HEK293 (cell line): ENCODE measurements at regions not wholly inside any gene's neighbourhood (a gene's known extent, or its start where the extent isn't known, plus 50 kb on each side); places are given as distances from the start of the nearest gene placed in this dataset.

Experiments used
- CTCF ChIA-PET: fragments of 350-600 bp; formaldehyde crosslinking; extraction: SDS; loops from one replicate; lab custom pipeline; 2021; ENCODE audit warnings: antibody characterized with exemption; lab: Yijun Ruan, JAX
- POLR2A ChIA-PET: fragments of 300-600 bp; formaldehyde crosslinking; extraction: SDS; loops from one replicate; lab custom pipeline; 2020; ENCODE audit warnings: antibody characterized with exemption, inconsistent platforms; lab: Yijun Ruan, JAX
- H3K27ac ChIP-seq: fragments of 200-500 bp; sonication (Bioruptor generic); 2 replicates; pipeline ENCODE4 v1.5.1; 2014; ENCODE audit warnings: low read depth, low read length, control low read depth, inconsistent platforms; ENCODE audit errors: extremely low read depth
- H3K36me3 ChIP-seq, 2 experiments: fragments of 200-500 bp in 1 of 2; sonication (Bioruptor generic) in 1 of 2; 1 replicate in 1 of 2; 2 replicates in 1 of 2; pipeline ENCODE4 v1.5.1; 2014 to 2017; ENCODE audit warnings: inconsistent platforms in 2 of 2, low read length in 2 of 2; ENCODE audit not compliant: control insufficient read depth in 2 of 2, insufficient read depth in 1 of 2
- H3K4me1 ChIP-seq: fragments of 200-500 bp; sonication (Bioruptor generic); 2 replicates; pipeline ENCODE4 v1.5.1; 2014; ENCODE audit warnings: mild to moderate bottlenecking, low read length, inconsistent platforms; ENCODE audit not compliant: control insufficient read depth, insufficient read depth
- H3K4me3 ChIP-seq: 2 replicates; pipeline ENCODE4 v1.5.1; 2011; ENCODE audit warnings: low read depth, mild to moderate bottlenecking, control low read depth, low read length, moderate library complexity
- H3K9me3 ChIP-seq: fragments of 200-500 bp; sonication (Bioruptor generic); 2 replicates; pipeline ENCODE4 v1.5.1; 2014; ENCODE audit warnings: low read depth, low read length, inconsistent platforms; ENCODE audit not compliant: control insufficient read depth, insufficient read depth
- KLF10 ChIP-seq: fragments of 450-650 bp; IDR thresholded peaks from 2 replicates; pipeline ENCODE4 v1.5.1; 2018; ENCODE audit warnings: missing biosample characterization, mild to moderate bottlenecking, missing genetic modification characterization
- OSR2 ChIP-seq: fragments of 450-650 bp; formaldehyde crosslinking; IDR thresholded peaks from 2 replicates; pipeline ENCODE4 v1.5.1; 2016; ENCODE audit warnings: missing biosample characterization, missing genetic modification characterization
- SP7 ChIP-seq: fragments of 450-650 bp; formaldehyde crosslinking; IDR thresholded peaks from 2 replicates; pipeline ENCODE4 v1.5.1; 2016; ENCODE audit warnings: missing biosample characterization, missing genetic modification characterization
- WT1 ChIP-seq: fragments of 450-650 bp; formaldehyde crosslinking; IDR thresholded peaks from 2 replicates; pipeline ENCODE4 v1.5.1; 2016; ENCODE audit warnings: missing biosample characterization, missing genetic modification characterization
- YY2 ChIP-seq: fragments of 450-650 bp; formaldehyde crosslinking; IDR thresholded peaks from 2 replicates; pipeline ENCODE4 v1.5.1; 2016; ENCODE audit warnings: missing biosample characterization, missing genetic modification characterization
- ZBTB21 ChIP-seq: fragments of 450-650 bp; formaldehyde crosslinking; IDR thresholded peaks from 2 replicates; pipeline ENCODE4 v1.5.1; 2017; ENCODE audit warnings: missing biosample characterization, missing genetic modification characterization
- ZBTB8A ChIP-seq: fragments of 450-650 bp; formaldehyde crosslinking; IDR thresholded peaks from 2 replicates; pipeline ENCODE4 v1.5.1; 2016; ENCODE audit warnings: missing biosample characterization, missing genetic modification characterization
- ZIC2 ChIP-seq: fragments of 450-650 bp; formaldehyde crosslinking; IDR thresholded peaks from 2 replicates; pipeline ENCODE4 v1.5.1; 2016; ENCODE audit warnings: missing biosample characterization, missing genetic modification characterization
- ZNF16 ChIP-seq: fragments of 450-650 bp; formaldehyde crosslinking; IDR thresholded peaks from 2 replicates; pipeline ENCODE4 v1.5.1; 2016; ENCODE audit warnings: low read depth, missing biosample characterization, missing genetic modification characterization
- ZNF248 ChIP-seq: fragments of 450-650 bp; formaldehyde crosslinking; IDR thresholded peaks from 2 replicates; pipeline ENCODE4 v1.5.1; 2017; ENCODE audit warnings: missing biosample characterization, missing genetic modification characterization
- ZNF548 ChIP-seq: fragments of 450-650 bp; formaldehyde crosslinking; IDR thresholded peaks from 2 replicates; pipeline ENCODE4 v1.5.1; 2016; ENCODE audit warnings: missing biosample characterization, missing genetic modification characterization
- ZNF560 ChIP-seq: fragments of 450-650 bp; formaldehyde crosslinking; IDR thresholded peaks from 2 replicates; pipeline ENCODE4 v1.5.1; 2017; ENCODE audit warnings: missing biosample characterization, missing genetic modification characterization, borderline replicate concordance
- ZNF561 ChIP-seq: fragments of 450-650 bp; IDR thresholded peaks from 2 replicates; pipeline ENCODE4 v1.5.1; 2018; ENCODE audit warnings: missing biosample characterization, missing genetic modification characterization, borderline replicate concordance
- ZNF623 ChIP-seq: fragments of 450-650 bp; formaldehyde crosslinking; IDR thresholded peaks from 2 replicates; pipeline ENCODE4 v1.5.1; 2016; ENCODE audit warnings: missing biosample characterization, missing genetic modification characterization
- ZNF747 ChIP-seq: fragments of 450-650 bp; formaldehyde crosslinking; IDR thresholded peaks from 2 replicates; pipeline ENCODE4 v1.5.1; 2016; ENCODE audit warnings: missing biosample characterization, missing genetic modification characterization
- ZNF843 ChIP-seq: fragments of 450-650 bp; formaldehyde crosslinking; IDR thresholded peaks from 2 replicates; pipeline ENCODE4 v1.5.1; 2016; ENCODE audit warnings: missing biosample characterization, missing genetic modification characterization
- ZSCAN30 ChIP-seq: fragments of 450-650 bp; IDR thresholded peaks from 2 replicates; pipeline ENCODE4 v1.5.1; 2018; ENCODE audit warnings: missing biosample characterization, mild to moderate bottlenecking, missing genetic modification characterization, moderate library complexity
- TF ChIP-seq, protein P1 (sequence below): fragments of 450-650 bp; formaldehyde crosslinking; IDR thresholded peaks from 2 replicates; pipeline ENCODE4 v1.5.1; 2016; ENCODE audit warnings: missing biosample characterization, missing genetic modification characterization
- TF ChIP-seq, protein P2 (sequence below): fragments of 450-650 bp; formaldehyde crosslinking; IDR thresholded peaks from 2 replicates; pipeline ENCODE4 v1.5.1; 2016; ENCODE audit warnings: missing biosample characterization, missing genetic modification characterization
- TF ChIP-seq, protein P3 (sequence below): fragments of 450-650 bp; formaldehyde crosslinking; IDR thresholded peaks from 2 replicates; pipeline ENCODE4 v1.5.1; 2016; ENCODE audit warnings: missing biosample characterization, missing genetic modification characterization
- TF ChIP-seq, protein P4 (sequence below): fragments of 450-650 bp; formaldehyde crosslinking; IDR thresholded peaks from 2 replicates; pipeline ENCODE4 v1.5.1; 2016; ENCODE audit warnings: missing biosample characterization, missing genetic modification characterization
- TF ChIP-seq, protein P5 (sequence below): fragments of 450-650 bp; formaldehyde crosslinking; IDR thresholded peaks from 2 replicates; pipeline ENCODE4 v1.5.1; 2017; ENCODE audit warnings: missing biosample characterization, missing genetic modification characterization

DNA sequence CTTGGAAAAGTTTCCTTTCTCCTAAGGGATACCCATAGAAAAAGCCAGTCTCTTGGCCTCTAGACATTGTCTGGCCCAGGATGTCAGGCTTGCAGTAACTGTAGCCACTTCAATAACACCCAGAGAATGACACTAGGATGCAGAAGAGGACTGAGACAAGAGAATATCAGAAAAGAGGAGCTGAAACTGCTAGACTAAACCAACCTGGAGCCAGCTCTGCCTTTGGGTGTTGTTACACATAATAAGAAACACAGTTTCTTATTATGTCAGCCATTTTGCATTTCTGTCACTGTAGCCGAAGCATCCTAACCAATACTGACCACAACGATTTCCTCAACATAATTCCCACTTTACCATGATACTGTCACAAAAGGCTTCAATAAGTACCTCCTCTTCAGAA, 72.2 kb upstream of the RCN1 start (continued):
- no peak for TF ChIP-seq ZNF548 (tag by site-specific recombination)
- TF ChIP-seq ZNF560 (tag by site-specific recombination), result no peak
- TF ChIP-seq, protein P1, sequence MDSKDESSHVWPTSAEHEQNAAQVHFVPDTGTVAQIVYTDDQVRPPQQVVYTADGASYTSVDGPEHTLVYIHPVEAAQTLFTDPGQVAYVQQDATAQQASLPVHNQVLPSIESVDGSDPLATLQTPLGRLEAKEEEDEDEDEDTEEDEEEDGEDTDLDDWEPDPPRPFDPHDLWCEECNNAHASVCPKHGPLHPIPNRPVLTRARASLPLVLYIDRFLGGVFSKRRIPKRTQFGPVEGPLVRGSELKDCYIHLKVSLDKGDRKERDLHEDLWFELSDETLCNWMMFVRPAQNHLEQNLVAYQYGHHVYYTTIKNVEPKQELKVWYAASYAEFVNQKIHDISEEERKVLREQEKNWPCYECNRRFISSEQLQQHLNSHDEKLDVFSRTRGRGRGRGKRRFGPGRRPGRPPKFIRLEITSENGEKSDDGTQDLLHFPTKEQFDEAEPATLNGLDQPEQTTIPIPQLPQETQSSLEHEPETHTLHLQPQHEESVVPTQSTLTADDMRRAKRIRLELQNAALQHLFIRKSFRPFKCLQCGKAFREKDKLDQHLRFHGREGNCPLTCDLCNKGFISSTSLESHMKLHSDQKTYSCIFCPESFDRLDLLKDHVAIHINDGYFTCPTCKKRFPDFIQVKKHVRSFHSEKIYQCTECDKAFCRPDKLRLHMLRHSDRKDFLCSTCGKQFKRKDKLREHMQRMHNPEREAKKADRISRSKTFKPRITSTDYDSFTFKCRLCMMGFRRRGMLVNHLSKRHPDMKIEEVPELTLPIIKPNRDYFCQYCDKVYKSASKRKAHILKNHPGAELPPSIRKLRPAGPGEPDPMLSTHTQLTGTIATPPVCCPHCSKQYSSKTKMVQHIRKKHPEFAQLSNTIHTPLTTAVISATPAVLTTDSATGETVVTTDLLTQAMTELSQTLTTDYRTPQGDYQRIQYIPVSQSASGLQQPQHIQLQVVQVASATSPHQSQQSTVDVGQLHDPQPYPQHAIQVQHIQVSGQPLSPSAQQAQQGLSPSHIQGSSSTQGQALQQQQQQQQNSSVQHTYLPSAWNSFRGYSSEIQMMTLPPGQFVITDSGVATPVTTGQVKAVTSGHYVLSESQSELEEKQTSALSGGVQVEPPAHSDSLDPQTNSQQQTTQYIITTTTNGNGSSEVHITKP (tag by site-specific recombination), result no peak
- no peak for TF ChIP-seq ZNF248 (tag by site-specific recombination)
- no peak for TF ChIP-seq ZNF623 (tag by site-specific recombination)
- TF ChIP-seq YY2 (tag by site-specific recombination), result no peak
- TF ChIP-seq, protein P2, sequence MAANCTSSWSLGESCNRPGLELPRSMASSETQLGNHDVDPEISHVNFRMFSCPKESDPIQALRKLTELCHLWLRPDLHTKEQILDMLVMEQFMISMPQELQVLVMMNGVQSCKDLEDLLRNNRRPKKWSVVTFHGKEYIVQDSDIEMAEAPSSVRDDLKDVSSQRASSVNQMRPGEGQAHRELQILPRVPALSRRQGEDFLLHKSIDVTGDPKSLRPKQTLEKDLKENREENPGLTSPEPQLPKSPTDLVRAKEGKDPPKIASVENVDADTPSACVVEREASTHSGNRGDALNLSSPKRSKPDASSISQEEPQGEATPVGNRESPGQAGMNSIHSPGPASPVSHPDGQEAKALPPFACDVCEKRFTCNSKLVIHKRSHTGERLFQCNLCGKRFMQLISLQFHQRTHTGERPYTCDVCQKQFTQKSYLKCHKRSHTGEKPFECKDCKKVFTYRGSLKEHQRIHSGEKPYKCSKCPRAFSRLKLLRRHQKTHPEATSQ, result no peak
- TF ChIP-seq ZNF16 (tag by site-specific recombination), result no peak
- no peak for TF ChIP-seq ZIC2
- no peak for TF ChIP-seq ZSCAN30

DNA sequence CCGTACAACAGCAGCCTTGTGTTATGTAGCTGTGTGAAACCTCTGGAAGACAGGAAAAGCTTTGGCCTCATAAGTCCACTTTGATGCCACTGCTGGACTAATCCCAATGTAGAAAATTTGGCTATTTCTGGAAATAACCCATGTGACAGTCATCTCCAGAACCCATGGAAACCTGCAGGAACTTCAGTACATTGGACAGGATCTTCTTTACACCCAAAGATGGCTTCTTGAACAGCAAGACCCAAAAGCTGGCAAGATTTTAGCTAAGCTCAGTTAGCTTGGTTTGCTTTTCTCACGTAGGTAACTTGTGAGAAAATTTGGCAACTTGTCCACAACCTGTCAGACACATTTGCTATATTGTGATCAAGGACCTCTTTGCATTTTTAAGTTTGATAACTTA, 74.8 kb upstream of the RCN1 start:
- Histone ChIP-seq H3K36me3 (no peaks in the 10 kb centered on the region), H3K9me3 (no peaks in the 10 kb centered on the region), H3K4me3 (no peak overlapping the region)
- POLR2A ChIA-PET, result no interaction called here
- CTCF ChIA-PET, result interaction anchor here (0.6 to 0.9 kb wide), 2 partner anchors 9 to 36 kb away, joined by 3 to 4 read pairs; no protein-coding TSS in a partner anchor
- no peak for TF ChIP-seq ZBTB21 (tag by site-specific recombination)
- TF ChIP-seq, protein P3, sequence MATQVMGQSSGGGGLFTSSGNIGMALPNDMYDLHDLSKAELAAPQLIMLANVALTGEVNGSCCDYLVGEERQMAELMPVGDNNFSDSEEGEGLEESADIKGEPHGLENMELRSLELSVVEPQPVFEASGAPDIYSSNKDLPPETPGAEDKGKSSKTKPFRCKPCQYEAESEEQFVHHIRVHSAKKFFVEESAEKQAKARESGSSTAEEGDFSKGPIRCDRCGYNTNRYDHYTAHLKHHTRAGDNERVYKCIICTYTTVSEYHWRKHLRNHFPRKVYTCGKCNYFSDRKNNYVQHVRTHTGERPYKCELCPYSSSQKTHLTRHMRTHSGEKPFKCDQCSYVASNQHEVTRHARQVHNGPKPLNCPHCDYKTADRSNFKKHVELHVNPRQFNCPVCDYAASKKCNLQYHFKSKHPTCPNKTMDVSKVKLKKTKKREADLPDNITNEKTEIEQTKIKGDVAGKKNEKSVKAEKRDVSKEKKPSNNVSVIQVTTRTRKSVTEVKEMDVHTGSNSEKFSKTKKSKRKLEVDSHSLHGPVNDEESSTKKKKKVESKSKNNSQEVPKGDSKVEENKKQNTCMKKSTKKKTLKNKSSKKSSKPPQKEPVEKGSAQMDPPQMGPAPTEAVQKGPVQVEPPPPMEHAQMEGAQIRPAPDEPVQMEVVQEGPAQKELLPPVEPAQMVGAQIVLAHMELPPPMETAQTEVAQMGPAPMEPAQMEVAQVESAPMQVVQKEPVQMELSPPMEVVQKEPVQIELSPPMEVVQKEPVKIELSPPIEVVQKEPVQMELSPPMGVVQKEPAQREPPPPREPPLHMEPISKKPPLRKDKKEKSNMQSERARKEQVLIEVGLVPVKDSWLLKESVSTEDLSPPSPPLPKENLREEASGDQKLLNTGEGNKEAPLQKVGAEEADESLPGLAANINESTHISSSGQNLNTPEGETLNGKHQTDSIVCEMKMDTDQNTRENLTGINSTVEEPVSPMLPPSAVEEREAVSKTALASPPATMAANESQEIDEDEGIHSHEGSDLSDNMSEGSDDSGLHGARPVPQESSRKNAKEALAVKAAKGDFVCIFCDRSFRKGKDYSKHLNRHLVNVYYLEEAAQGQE (tag by site-specific recombination), result peak; percentile 74; the same call in 1 of the 2 replicates
- TF ChIP-seq, all 188 proteins: peak for 1
- Histone ChIP-seq H3K27ac (no peak overlapping the region), H3K4me1 (peaks cover 2% of the 10 kb centered on the region; the same call in 1 of the 2 replicates)

DNA sequence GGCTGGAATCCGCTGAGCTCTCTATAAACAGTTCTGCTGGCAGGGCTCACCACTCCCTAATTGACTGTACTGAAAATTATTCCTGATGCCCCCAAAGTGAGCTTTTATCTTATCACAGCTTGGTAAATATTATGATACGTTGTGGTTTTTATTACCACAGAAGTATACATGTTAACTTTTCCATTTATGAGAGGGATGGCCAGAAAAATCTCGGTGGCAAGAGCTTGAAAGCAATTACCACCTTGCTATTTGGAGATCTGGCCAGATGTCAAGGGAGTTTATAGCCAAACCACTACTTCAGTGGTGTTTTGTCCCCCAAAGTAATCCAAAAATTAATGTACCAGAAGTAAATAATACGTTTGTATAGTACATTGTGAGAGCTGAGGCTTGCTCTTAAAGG, 75.4 kb upstream of the RCN1 start:
- ChIA-PET CTCF (interaction anchor here (0.6 to 1.2 kb wide), 5 partner anchors 8 to 160 kb away, joined by 3 to 7 read pairs (median 3); no protein-coding TSS in a partner anchor), POLR2A (no interaction called here)
- Histone ChIP-seq H3K9me3 (no peaks in the 10 kb centered on the region), H3K4me3 (no peak overlapping the region), H3K4me1 (peaks cover 2% of the 10 kb centered on the region; the same call in 1 of the 2 replicates), H3K36me3 (no peaks in the 10 kb centered on the region), H3K27ac (no peak overlapping the region)
- TF ChIP-seq ZNF561 (tag by site-specific recombination) (peak; percentile 69; the same call in 1 of the 2 replicates), SP7 (peak; percentile 54; the same call in 1 of the 2 replicates), KLF10 (tag by site-specific recombination) (peak; percentile 51; the same call in 1 of the 2 replicates), OSR2 (tag by site-specific recombination) (peak; percentile 90), ZBTB8A (tag by site-specific recombination) (peak; percentile 46), ZNF843 (tag by site-specific recombination) (peak; percentile 95), ZNF747 (tag by site-specific recombination) (no peak), WT1 (tag by site-specific recombination) (peak; percentile 43; the same call in 1 of the 2 replicates)
- TF ChIP-seq, protein P4, sequence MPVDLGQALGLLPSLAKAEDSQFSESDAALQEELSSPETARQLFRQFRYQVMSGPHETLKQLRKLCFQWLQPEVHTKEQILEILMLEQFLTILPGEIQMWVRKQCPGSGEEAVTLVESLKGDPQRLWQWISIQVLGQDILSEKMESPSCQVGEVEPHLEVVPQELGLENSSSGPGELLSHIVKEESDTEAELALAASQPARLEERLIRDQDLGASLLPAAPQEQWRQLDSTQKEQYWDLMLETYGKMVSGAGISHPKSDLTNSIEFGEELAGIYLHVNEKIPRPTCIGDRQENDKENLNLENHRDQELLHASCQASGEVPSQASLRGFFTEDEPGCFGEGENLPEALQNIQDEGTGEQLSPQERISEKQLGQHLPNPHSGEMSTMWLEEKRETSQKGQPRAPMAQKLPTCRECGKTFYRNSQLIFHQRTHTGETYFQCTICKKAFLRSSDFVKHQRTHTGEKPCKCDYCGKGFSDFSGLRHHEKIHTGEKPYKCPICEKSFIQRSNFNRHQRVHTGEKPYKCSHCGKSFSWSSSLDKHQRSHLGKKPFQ, result 0 out of 2 replicates have a peak, but pooled peaks have one; percentile 24
- TF ChIP-seq, protein P5, sequence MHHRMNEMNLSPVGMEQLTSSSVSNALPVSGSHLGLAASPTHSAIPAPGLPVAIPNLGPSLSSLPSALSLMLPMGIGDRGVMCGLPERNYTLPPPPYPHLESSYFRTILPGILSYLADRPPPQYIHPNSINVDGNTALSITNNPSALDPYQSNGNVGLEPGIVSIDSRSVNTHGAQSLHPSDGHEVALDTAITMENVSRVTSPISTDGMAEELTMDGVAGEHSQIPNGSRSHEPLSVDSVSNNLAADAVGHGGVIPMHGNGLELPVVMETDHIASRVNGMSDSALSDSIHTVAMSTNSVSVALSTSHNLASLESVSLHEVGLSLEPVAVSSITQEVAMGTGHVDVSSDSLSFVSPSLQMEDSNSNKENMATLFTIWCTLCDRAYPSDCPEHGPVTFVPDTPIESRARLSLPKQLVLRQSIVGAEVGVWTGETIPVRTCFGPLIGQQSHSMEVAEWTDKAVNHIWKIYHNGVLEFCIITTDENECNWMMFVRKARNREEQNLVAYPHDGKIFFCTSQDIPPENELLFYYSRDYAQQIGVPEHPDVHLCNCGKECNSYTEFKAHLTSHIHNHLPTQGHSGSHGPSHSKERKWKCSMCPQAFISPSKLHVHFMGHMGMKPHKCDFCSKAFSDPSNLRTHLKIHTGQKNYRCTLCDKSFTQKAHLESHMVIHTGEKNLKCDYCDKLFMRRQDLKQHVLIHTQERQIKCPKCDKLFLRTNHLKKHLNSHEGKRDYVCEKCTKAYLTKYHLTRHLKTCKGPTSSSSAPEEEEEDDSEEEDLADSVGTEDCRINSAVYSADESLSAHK (tag by site-specific recombination), result peak; percentile 67
